IMR-90 (cell line): ENCODE measurements at regions not wholly inside any gene's neighbourhood (a gene's known extent, or its start where the extent isn't known, plus 50 kb on each side); places are given as distances from the start of the nearest gene placed in this dataset.

Experiments
- ATAC-seq: fragments of 200-7000 bp; cut with Tn5 transposase; 2 replicates; pipeline ENCODE4 v1.9.1; 2020; ENCODE audit warnings: low read depth, mild to moderate bottlenecking, moderate library complexity
- BruUV-seq: library from RNA; stranded (reverse); fragments of 400-500 nt; replicated peaks from 2 replicates; lab custom pipeline; 2021; lab: Mats Ljungman, UMichigan
- CTCF ChIA-PET: fragments of 300-600 bp; formaldehyde crosslinking; extraction: SDS; loops from one replicate; lab custom pipeline; 2021; ENCODE audit warnings: antibody characterized with exemption; lab: Yijun Ruan, JAX
- POLR2A ChIA-PET: fragments of 300-600 bp; sonication (Branson Sonifier 250); formaldehyde crosslinking; loops from one replicate; lab custom pipeline; 2022; ENCODE audit warnings: antibody characterized with exemption; ENCODE audit not compliant: unreplicated experiment; lab: Charles Lee
- DNase-seq: peaks from one replicate; pipeline ENCODE4 v3.0.0; 2013
- H2AFZ ChIP-seq: replicated peaks from 2 replicates; pipeline ENCODE3; 2013; ENCODE audit warnings: low read length, mild to moderate bottlenecking; ENCODE audit not compliant: poor library complexity
- H2AK5ac ChIP-seq: 2 replicates; pipeline ENCODE4 v1.6.1; 2013; ENCODE audit warnings: low read depth, low read length, inconsistent platforms
- H2AK9ac ChIP-seq: replicated peaks from 2 replicates; pipeline ENCODE3; 2013; ENCODE audit warnings: mild to moderate bottlenecking, low read depth, low read length, moderate library complexity; ENCODE audit not compliant: poor library complexity
- H2BK120ac ChIP-seq: 2 replicates; pipeline ENCODE4 v1.6.1; 2013; ENCODE audit warnings: low read depth, low read length, inconsistent platforms
- H2BK15ac ChIP-seq: 3 replicates; pipeline ENCODE4 v1.6.1; 2013; ENCODE audit warnings: low read depth, low read length, inconsistent platforms
- H2BK20ac ChIP-seq: 2 replicates; pipeline ENCODE4 v1.6.1; 2013; ENCODE audit warnings: low read depth, mild to moderate bottlenecking, inconsistent platforms, low read length, moderate library complexity
- H2BK5ac ChIP-seq: 2 replicates; pipeline ENCODE4 v1.6.1; 2013; ENCODE audit warnings: mild to moderate bottlenecking, low read depth, low read length, inconsistent platforms; ENCODE audit not compliant: poor library complexity, severe bottlenecking
- H3K14ac ChIP-seq: replicated peaks from 2 replicates; pipeline ENCODE4 v1.6.1; 2013; ENCODE audit warnings: low read depth, low read length, inconsistent platforms
- H3K18ac ChIP-seq: 2 replicates; pipeline ENCODE4 v1.6.1; 2013; ENCODE audit warnings: low read depth, low read length, control low read depth
- H3K23ac ChIP-seq: 2 replicates; pipeline ENCODE4 v1.6.1; 2013; ENCODE audit warnings: low read depth, low read length, inconsistent platforms
- H3K27ac ChIP-seq: 2 replicates; pipeline ENCODE4 v1.5.1; 2013; ENCODE audit warnings: mild to moderate bottlenecking, control low read depth, low read length; ENCODE audit not compliant: insufficient read depth
- H3K27me3 ChIP-seq: 2 replicates; pipeline ENCODE4 v1.6.1; 2013; ENCODE audit warnings: low read length; ENCODE audit not compliant: control insufficient read depth, insufficient read depth
- H3K36me3 ChIP-seq: 2 replicates; pipeline ENCODE4 v1.6.1; 2013; ENCODE audit warnings: low read length, mixed read lengths; ENCODE audit not compliant: control insufficient read depth, insufficient read depth
- H3K4ac ChIP-seq: 2 replicates; pipeline ENCODE4 v1.6.1; 2013; ENCODE audit warnings: low read depth, low read length, inconsistent platforms
- H3K4me1 ChIP-seq: 2 replicates; pipeline ENCODE4 v1.6.1; 2013; ENCODE audit warnings: low read length, mixed read lengths; ENCODE audit not compliant: control insufficient read depth, insufficient read depth
- H3K4me2 ChIP-seq: 2 replicates; pipeline ENCODE4 v1.6.1; 2013; ENCODE audit warnings: low read depth, mild to moderate bottlenecking, control low read depth, low read length, moderate library complexity
- H3K4me3 ChIP-seq: 2 replicates; pipeline ENCODE4 v1.5.1; 2013; ENCODE audit warnings: low read depth, mild to moderate bottlenecking, control low read depth, low read length, moderate library complexity; ENCODE audit not compliant: insufficient read depth
- H3K56ac ChIP-seq: 2 replicates; pipeline ENCODE4 v1.6.1; 2013; ENCODE audit warnings: low read length, inconsistent platforms; ENCODE audit not compliant: insufficient read depth; ENCODE audit errors: extremely low read depth
- H3K79me1 ChIP-seq, 2 experiments: 2 replicates each; pipeline ENCODE4 v1.6.1; 2013; ENCODE audit warnings: low read length in 2 of 2, inconsistent platforms in 1 of 2, low read depth in 1 of 2
- H3K9ac ChIP-seq: 2 replicates; pipeline ENCODE4 v1.6.1; 2013; ENCODE audit warnings: low read depth, low read length, control low read depth
- H3K9me1 ChIP-seq: 2 replicates; pipeline ENCODE4 v1.6.1; 2013; ENCODE audit warnings: low read length, inconsistent platforms; ENCODE audit not compliant: insufficient read depth
- H3K9me3 ChIP-seq: 2 replicates; pipeline ENCODE4 v1.6.1; 2013; ENCODE audit warnings: low read length; ENCODE audit not compliant: control insufficient read depth, insufficient read depth
- H4K20me1 ChIP-seq: 2 replicates; pipeline ENCODE4 v1.6.1; 2013; ENCODE audit warnings: low read length, inconsistent platforms; ENCODE audit not compliant: insufficient read depth
- H4K5ac ChIP-seq: 2 replicates; pipeline ENCODE4 v1.6.1; 2013; ENCODE audit warnings: mild to moderate bottlenecking, low read depth, low read length, control low read depth
- H4K8ac ChIP-seq, 2 experiments: 2 replicates each; pipeline ENCODE4 v1.6.1; 2013; ENCODE audit warnings: low read depth in 2 of 2, low read length in 2 of 2, control low read depth in 1 of 2, inconsistent platforms in 1 of 2
- H4K91ac ChIP-seq: 2 replicates; pipeline ENCODE4 v1.6.1; 2013; ENCODE audit warnings: low read depth, low read length, inconsistent platforms; ENCODE audit not compliant: insufficient read depth
- BHLHE40 ChIP-seq: fragments of 150-350 bp; IDR thresholded peaks from 2 replicates; pipeline ENCODE4 v1.6.1; 2016; ENCODE audit warnings: mild to moderate bottlenecking, low read depth, low read length
- CEBPB ChIP-seq: IDR thresholded peaks from 2 replicates; pipeline ENCODE4 v1.6.1; 2012; ENCODE audit warnings: low read depth, low read length, improper control_type of control experiment
- CHD1 ChIP-seq: IDR thresholded peaks from 2 replicates; pipeline ENCODE4 v1.6.1; 2012; ENCODE audit warnings: low read depth, low read length, improper control_type of control experiment
- ELK1 ChIP-seq: fragments of 150-350 bp; IDR thresholded peaks from 2 replicates; pipeline ENCODE4 v1.6.1; 2016; ENCODE audit warnings: low read depth, mild to moderate bottlenecking, low read length, moderate library complexity, borderline replicate concordance
- FOS ChIP-seq: fragments of 150-350 bp; IDR thresholded peaks from 2 replicates; pipeline ENCODE4 v1.6.1; 2016; ENCODE audit warnings: low read depth, low read length
- MAFK ChIP-seq: IDR thresholded peaks from 2 replicates; pipeline ENCODE4 v1.6.1; 2012; ENCODE audit warnings: low read depth, low read length, improper control_type of control experiment
- MAZ ChIP-seq: IDR thresholded peaks from 2 replicates; pipeline ENCODE4 v1.6.1; 2012; ENCODE audit warnings: low read depth, mild to moderate bottlenecking, low read length, improper control_type of control experiment, moderate library complexity, borderline replicate concordance
- MXI1 ChIP-seq: IDR thresholded peaks from 2 replicates; pipeline ENCODE4 v1.6.1; 2012; ENCODE audit warnings: low read depth, mild to moderate bottlenecking, low read length, moderate library complexity, borderline replicate concordance
- NFE2L2 ChIP-seq: fragments of 150-350 bp; IDR thresholded peaks from 2 replicates; pipeline ENCODE4 v1.6.1; 2016; ENCODE audit warnings: low read depth, mild to moderate bottlenecking, low read length
- POLR2A ChIP-seq: IDR thresholded peaks from 2 replicates; pipeline ENCODE4 v1.6.1; 2012; ENCODE audit warnings: mild to moderate bottlenecking, low read depth, low read length
- RAD21 ChIP-seq: IDR thresholded peaks from 2 replicates; pipeline ENCODE4 v1.6.1; 2012; ENCODE audit warnings: low read length, improper control_type of control experiment
- RCOR1 ChIP-seq: IDR thresholded peaks from 2 replicates; pipeline ENCODE4 v1.6.1; 2012; ENCODE audit warnings: mild to moderate bottlenecking, low read length, improper control_type of control experiment; ENCODE audit not compliant: insufficient replicate concordance
- RFX5 ChIP-seq: IDR thresholded peaks from 2 replicates; pipeline ENCODE4 v1.8.0; 2012; ENCODE audit warnings: low read depth, mild to moderate bottlenecking, low read length, moderate library complexity
- SMC3 ChIP-seq: fragments of 150-350 bp; IDR thresholded peaks from 2 replicates; pipeline ENCODE4 v1.6.1; 2016; ENCODE audit warnings: low read depth, mild to moderate bottlenecking, antibody characterized with exemption, low read length, moderate library complexity
- USF2 ChIP-seq: fragments of 150-350 bp; IDR thresholded peaks from 2 replicates; pipeline ENCODE4 v1.6.1; 2017; ENCODE audit warnings: mild to moderate bottlenecking, antibody characterized with exemption, low read length, low read depth
- WGBS, 2 experiments: methylation state at CpG; one replicate each; pipeline versions ENCODE4 v1.1.5 to v1.1.7; 2013; ENCODE audit warnings: missing lambda C conversion rate in 2 of 2; ENCODE audit not compliant: insufficient read length in 1 of 2; ENCODE audit errors: extremely low coverage in 2 of 2; 5-methylcytosine and 5-hydroxymethylcytosine counted together
- dilution Hi-C: fragments of 300-500 bp; cut with HindIII; formaldehyde crosslinking; loops from one replicate; pipeline ENCODE4 v1.14.3; 2018; ENCODE audit warnings: low sequenced_read_pairs; ENCODE audit not compliant: unreplicated experiment
- in situ Hi-C: fragments of 300-500 bp; cut with MboI; formaldehyde crosslinking; loops from 3 replicates; pipeline ENCODE4 v1.14.3; 2019; ENCODE audit warnings: low sequenced_read_pairs, inconsistent platforms, mixed read lengths
- intact Hi-C: fragments of 100-400 bp; cut with micrococcal nuclease; formaldehyde crosslinking; loops from 2 replicates; pipeline ENCODE4 v1.10.0; 2022
- TF ChIP-seq, protein P1 (sequence below): conservative IDR thresholded peaks from 2 replicates; pipeline ENCODE4 v1.5.1; 2012; ENCODE audit warnings: mild to moderate bottlenecking, low read depth, low read length, improper control_type of control experiment

GRCh38 chr1:208799186-208799585, 555.0 kb upstream of the PLXNA2 start:
- WGBS, 2 experiments = no CpG with 5 or more reads among the region's 1 CpG
- Histone ChIP-seq H3K79me1 (no peaks in the 10 kb centered on the region), H3K9ac (no peak overlapping the region), H3K4me1 (no peaks in the 10 kb centered on the region), H3K4ac (no peak overlapping the region), H2BK5ac (no peak overlapping the region), H3K27ac (no peak overlapping the region), H3K4me2 (no peak overlapping the region), H3K23ac (no peak overlapping the region), H2BK20ac (no peak overlapping the region), H3K36me3 (no peaks in the 10 kb centered on the region), H2BK15ac (no peak overlapping the region), H3K18ac (no peak overlapping the region), H3K27me3 (no peaks in the 10 kb centered on the region), H4K20me1 (no peaks in the 10 kb centered on the region), H2AK5ac (no peak overlapping the region), H3K9me1 (no peaks in the 10 kb centered on the region), H2AFZ (no peak overlapping the region), H2AK9ac (no peak overlapping the region), H4K91ac (no peak overlapping the region), H4K8ac (no peak overlapping the region), H4K5ac (no peak overlapping the region), H3K9me3 (peaks cover 5% of the 10 kb centered on the region), H3K56ac (no peak overlapping the region), H3K4me3 (no peak overlapping the region), H3K14ac (no peak overlapping the region), H2BK120ac (no peak overlapping the region)
- DNase-seq (no peak), ATAC-seq (no peak)
- ChIA-PET POLR2A (no interaction called here), CTCF (no interaction called here)
- no TSS peak for BruUV-seq
- dilution Hi-C loops (no loop called here), in situ Hi-C loops (no loop called here), intact Hi-C loops (no loop called here)
- no peak for TF ChIP-seq CHD1
- no peak for TF ChIP-seq MXI1
- TF ChIP-seq NFE2L2 = no peak
- TF ChIP-seq RCOR1 = no peak
- TF ChIP-seq FOS = no peak
- no peak for TF ChIP-seq BHLHE40
- no peak for TF ChIP-seq POLR2A
- no peak for TF ChIP-seq MAZ
- no peak for TF ChIP-seq RFX5
- no peak for TF ChIP-seq SMC3
- no peak for TF ChIP-seq MAFK
- TF ChIP-seq RAD21 = no peak
- TF ChIP-seq ELK1 = no peak
- no peak for TF ChIP-seq USF2
- TF ChIP-seq CEBPB = no peak
- TF ChIP-seq, protein P1, sequence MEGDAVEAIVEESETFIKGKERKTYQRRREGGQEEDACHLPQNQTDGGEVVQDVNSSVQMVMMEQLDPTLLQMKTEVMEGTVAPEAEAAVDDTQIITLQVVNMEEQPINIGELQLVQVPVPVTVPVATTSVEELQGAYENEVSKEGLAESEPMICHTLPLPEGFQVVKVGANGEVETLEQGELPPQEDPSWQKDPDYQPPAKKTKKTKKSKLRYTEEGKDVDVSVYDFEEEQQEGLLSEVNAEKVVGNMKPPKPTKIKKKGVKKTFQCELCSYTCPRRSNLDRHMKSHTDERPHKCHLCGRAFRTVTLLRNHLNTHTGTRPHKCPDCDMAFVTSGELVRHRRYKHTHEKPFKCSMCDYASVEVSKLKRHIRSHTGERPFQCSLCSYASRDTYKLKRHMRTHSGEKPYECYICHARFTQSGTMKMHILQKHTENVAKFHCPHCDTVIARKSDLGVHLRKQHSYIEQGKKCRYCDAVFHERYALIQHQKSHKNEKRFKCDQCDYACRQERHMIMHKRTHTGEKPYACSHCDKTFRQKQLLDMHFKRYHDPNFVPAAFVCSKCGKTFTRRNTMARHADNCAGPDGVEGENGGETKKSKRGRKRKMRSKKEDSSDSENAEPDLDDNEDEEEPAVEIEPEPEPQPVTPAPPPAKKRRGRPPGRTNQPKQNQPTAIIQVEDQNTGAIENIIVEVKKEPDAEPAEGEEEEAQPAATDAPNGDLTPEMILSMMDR = no peak
